NCI-H1694 (cell line): ENCODE measurements at regions not wholly inside any gene's neighbourhood (a gene's known extent, or its start where the extent isn't known, plus 50 kb on each side); places are given as distances from the start of the nearest gene placed in this dataset.
"Not testable (repeated sequence)": the region's sequence is repeated elsewhere in the genome, so short reads cannot be mapped to it uniquely, and the experiment has no call there.

Source experiments
- DNase-seq: peaks from one replicate; lab custom pipeline; 2025; lab: John Stamatoyannopoulos, UW

DNA sequence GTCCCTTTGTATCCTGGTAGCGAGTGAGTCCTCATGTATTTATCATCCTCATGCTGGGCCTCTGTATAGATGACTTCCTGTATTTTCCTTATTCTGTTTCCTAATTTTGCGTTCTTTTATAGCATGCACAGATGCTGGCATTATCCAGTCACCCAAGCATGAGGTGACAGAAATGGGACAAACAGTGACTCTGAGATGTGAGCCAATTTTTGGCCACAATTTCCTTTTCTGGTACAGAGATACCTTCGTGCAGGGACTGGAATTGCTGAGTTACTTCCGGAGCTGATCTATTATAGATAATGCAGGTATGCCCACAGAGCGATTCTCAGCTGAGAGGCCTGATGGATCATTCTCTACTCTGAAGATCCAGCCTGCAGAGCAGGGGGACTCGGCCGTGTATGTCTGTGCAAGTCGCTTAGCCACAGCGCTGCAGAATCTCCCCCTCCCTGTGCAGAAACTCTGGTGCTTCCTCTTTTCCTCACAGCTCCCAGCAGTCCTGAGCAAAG lies 183.1 kb upstream of the PRSS58 start:
- DNase-seq: no peak

DNA sequence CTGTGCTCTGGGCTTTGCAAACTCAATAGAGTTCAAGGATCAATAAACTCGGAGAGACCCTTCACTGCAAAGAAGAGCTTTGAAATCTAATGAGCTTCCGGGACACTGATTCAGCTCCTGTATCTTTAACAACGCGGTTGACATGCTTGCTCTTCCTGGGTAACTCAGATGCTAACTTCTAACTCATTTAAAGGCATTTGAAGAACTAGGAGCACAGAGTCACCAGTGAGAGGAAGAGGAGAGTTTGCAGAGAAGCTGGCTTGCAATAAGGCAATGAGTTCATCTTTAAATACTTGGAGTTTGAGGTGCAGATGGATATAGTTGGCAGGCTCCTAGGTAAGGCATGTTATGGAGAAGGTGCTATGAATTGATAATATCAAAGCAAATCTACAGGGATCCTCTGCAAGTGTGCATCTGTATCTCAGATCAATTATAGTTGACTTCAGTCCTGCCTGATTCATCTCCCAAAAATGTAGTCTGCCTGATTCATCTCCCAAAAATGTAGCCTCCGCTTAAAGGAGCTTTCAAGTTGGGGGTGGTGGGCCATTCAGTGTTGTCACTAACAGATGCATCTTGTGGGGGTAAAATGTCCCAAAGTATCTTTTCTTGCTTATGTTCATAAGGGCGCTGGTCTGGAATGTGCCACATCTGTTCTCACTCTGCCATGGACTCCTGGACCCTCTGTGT lies 182.5 kb upstream of the PRSS58 start:
- no peak for DNase-seq

DNA sequence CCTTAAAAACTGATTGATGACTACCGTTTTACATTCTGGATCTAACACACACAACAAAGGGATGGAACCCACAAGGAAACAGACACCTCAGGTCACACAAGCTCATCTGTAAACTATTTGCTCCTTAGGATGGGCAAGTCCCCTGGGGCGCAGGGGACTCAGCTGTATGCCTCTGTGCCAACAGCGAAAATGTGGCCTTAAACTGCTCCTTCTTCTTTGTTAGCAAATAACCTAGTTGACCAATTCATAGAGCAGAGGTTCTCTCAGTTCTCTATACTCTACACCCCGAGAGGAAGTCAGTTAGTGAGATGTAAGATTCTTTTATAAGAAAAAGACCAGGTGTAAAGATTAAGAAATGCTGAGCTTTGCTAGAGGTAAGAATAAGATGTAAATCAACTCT lies 181.9 kb upstream of the PRSS58 start:
- no peak for DNase-seq

DNA sequence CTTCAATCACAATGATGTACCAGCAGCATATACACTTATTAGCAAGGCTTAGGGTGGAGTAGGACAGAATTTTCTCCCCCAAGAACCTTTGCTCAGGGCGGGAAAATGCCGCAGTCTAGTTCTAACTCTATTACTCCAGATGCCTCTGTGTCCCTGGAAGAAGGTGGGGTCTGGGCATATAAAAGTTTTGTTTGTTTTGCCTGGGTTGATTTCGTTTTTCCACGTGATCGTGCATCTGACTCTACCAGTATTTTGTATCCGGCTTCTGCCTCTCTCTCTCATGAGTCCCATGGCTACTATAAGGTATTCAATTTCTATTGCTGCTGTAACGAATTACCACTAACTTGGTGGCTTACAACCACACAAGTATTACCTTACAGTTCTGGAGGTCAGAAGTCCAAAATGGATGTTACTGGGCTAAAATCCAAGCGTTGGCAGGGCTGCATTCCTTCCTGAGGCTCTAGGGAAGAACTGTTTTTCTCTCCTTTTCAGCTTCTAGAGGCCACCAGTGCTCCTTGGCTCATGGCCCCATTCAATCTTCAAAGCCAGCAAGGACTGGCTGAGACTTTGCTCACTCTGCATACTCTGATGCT lies 181.2 kb upstream of the PRSS58 start:
- no peak for DNase-seq

DNA sequence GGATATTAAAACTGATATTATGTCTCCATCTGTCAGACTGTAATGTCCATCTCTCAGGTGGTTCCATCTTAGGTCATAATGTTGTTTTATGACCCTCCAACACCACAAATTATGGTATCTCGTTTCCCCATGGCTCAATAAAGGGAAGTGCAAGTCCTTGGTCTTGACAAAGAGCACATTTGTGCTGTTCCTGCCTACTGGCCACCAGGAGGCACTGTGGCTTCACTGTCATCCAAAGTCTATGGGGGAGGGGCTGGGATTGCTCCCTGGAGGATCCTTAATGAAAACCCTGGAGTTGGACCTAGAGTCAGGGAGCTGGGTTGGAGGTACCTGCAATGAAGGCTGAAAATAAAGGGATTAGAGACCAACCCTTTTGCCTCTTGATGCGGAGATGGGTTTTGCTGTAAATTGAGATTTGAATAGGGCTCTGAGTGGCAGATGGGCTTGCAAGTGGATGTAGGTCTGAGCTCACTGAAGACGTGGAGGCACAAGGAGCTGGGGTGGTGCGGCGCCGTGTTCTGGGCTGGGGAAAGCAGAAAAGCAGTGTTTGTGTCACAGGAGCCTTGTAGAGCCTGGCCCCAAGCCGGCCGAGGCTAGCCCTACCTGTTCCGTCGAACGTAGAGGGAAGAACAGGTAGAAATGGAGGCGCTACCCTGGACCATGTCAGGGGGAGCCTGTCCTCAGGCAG lies 180.5 kb upstream of the PRSS58 start:
- no peak for DNase-seq

- no peak for DNase-seq
These were observed 179.9 kb upstream of the PRSS58 start for GRCh38 chr7:142437741-142438140.

- DNase-seq: no peak
These were observed 178.7 kb upstream of the PRSS58 start for GRCh38 chr7:142436601-142437000.

DNA sequence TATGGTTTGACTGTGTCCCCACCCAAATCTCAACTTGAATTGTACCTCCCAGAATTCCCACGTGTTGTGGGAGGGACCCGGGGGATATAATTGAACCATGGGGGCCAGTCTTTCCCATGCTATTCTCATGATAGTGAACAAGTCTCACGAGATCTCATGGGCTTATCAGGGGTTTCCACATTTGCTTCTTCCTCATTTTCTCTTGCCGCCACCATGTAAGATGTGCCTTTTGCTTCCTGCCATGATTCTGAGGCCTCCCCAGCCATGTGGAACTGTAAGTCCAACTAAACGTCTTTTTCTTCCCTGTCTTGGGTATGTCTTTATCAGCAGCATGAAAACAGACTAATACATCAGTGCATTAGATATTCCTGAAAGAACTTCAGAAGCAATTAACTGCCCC lies 177.7 kb upstream of the PRSS58 start:
- DNase-seq: not testable (repeated sequence)

GRCh38 chr7:142434666-142435167 lies 176.9 kb upstream of the PRSS58 start:
- no peak for DNase-seq

GRCh38 chr7:142434133-142434532 lies 176.3 kb upstream of the PRSS58 start:
- not testable (repeated sequence) for DNase-seq

- DNase-seq: no peak
These were observed 174.5 kb upstream of the PRSS58 start for GRCh38 chr7:142432377-142432776.

- no peak for DNase-seq
These were observed 173.6 kb upstream of the PRSS58 start for GRCh38 chr7:142431491-142431890.

GRCh38 chr7:142428094-142428493 lies 170.2 kb upstream of the PRSS58 start:
- DNase-seq: no peak

DNA sequence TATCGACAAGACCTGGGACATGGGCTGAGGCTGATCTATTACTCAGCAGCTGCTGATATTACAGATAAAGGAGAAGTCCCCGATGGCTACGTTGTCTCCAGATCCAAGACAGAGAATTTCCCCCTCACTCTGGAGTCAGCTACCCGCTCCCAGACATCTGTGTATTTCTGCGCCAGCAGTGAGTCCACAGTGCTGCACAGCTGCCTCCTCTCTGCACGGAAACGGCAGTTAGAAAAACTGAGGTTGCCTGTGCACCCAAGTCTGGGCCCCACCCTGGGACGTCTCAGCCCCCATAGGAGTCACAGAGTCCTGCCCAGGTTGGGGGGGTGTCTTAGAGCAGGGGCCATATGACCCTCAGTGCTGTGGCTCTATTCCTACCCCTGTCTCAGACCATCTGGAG lies 167.4 kb upstream of the PRSS58 start:
- no peak for DNase-seq

DNA sequence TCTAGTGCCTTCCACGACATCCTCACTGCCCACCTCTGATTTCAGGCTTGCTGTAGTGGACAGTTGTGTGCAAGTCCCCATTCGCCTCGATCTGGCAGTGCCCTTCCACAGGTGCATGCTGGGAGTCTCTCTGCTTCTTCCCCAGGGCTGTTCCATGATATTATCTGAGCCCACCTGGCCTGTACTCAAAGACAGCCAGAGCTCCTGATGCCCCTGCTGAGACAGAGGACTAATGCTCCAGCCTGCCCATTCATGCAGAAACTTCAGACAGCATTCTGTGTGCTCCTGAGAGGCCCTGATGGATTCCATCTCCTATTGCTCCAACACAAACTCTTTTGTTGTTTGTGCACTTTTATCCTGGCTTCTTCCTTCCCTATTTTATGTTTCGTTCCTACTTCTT lies 164.8 kb upstream of the PRSS58 start:
- DNase-seq: no peak

DNA sequence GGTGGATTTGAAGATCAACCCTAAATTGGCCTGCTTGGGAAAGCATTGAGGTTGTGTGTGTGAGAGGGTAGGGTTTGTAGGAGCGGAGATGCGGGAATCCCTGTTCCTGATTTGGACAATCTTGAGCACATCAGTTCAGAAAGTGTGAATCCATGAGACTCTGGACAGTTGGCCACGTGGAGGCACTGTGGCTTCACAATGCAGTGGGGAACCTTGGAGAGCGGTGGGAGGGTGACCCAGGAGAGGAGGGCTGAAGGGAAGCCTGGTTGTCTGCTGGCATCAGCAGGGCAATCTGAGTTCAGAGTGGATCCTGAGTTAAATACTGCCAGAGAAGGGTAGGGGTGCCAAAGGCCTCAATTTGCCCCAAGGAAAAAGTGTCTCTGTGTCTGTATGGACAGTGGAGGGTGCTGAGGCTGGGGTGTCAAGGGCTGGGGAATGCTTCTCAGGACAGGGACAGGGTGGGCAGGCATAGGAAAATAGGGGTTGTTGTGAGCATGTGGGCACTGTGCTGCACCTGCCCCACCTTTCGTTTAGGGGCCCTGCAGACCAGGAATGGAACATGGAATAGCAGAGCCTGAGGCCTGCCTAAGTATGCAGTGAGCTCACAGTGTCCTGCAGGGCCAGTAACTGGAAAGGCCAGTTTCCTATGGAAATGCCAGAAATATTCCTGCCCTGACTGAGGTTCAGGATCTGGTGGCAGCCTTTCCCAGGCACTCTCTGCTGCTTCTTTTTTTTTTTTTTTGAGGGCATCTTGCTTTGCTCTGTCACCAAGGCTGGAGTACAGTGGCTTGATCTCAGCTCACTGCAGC lies 162.9 kb upstream of the PRSS58 start:
- no peak for DNase-seq

GRCh38 chr7:142418326-142418725 lies 160.5 kb upstream of the PRSS58 start:
- no peak for DNase-seq

GRCh38 chr7:142414915-142415314 lies 157.1 kb upstream of the PRSS58 start:
- no peak for DNase-seq

- no peak for DNase-seq
These were observed 156.3 kb upstream of the PRSS58 start for GRCh38 chr7:142414135-142414534.

DNA sequence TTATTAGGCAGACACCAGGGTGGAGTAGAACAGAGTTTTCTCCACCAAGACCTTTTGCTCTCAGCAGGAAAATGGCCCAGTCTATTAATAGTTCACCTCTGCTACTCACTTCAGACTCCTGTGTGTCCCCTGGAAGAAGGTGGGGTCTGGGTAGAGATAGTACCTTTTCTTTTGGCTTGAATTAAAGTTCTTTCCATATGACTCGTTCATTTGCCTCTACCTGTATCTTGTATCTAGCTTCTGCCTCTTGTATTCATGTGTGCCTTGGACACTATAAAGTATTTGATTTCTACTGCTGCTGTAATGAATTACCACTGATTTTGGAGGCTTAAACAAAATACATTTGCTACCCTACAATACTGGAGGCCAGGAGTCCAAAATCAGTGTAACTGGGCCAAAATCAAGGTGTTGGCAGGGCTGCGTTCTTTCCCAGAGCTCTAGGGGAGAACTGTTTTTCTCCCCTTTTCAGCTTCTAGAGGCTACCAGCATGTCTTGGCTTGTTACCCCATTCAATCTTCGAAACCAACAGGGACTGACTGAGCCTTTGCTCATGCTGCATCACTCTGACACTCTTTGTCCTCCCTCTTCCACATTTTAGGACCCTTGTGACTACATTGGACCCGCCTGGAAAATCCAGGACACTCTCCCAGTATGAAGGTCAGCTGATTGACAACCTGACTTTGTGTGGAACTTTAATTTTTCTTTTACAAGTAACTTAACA lies 155.6 kb upstream of the PRSS58 start:
- no peak for DNase-seq

- no peak for DNase-seq
These were observed 154.8 kb upstream of the PRSS58 start for GRCh38 chr7:142412551-142413193.
